ENCODE measurements at regions not wholly inside any gene's neighbourhood (a gene's known extent, or its start where the extent isn't known, plus 50 kb on each side); places are given as distances from the start of the nearest gene placed in this dataset.
"Not testable (repeated sequence)": the region's sequence is repeated elsewhere in the genome, so short reads cannot be mapped to it uniquely, and the experiment has no call there.

- no peak for DNase-seq (ENCODE audit: low spot score)
Observed at GRCh38 chr12:33589576-33590114, 150.0 kb upstream of the SYT10 start.

GRCh38 chr12:33593753-33594152 is 154.1 kb upstream of the SYT10 start:
- DNase-seq (ENCODE audit: low spot score) = no peak

GRCh38 chr12:33596061-33596460 is 156.4 kb upstream of the SYT10 start:
- DNase-seq (ENCODE audit: low spot score) = no peak

GRCh38 chr12:33596814-33597213 is 157.2 kb upstream of the SYT10 start:
- DNase-seq (ENCODE audit: low spot score) = no peak

- no peak for DNase-seq (ENCODE audit: low spot score)
Observed at GRCh38 chr12:33602515-33602914, 162.9 kb upstream of the SYT10 start.

GRCh38 chr12:33605757-33606156 is 166.1 kb upstream of the SYT10 start:
- no peak for DNase-seq (ENCODE audit: low spot score)

GRCh38 chr12:33609910-33610309 is 170.3 kb upstream of the SYT10 start:
- DNase-seq (ENCODE audit: low spot score) = no peak

- no peak for DNase-seq (ENCODE audit: low spot score)
Observed at GRCh38 chr12:33614630-33615029, 175.0 kb upstream of the SYT10 start.

GRCh38 chr12:33617218-33617617 is 177.6 kb upstream of the SYT10 start:
- no peak for DNase-seq (ENCODE audit: low spot score)

- DNase-seq (ENCODE audit: low spot score) = no peak
Observed at GRCh38 chr12:33628087-33628486, 188.5 kb upstream of the SYT10 start.

- no peak for DNase-seq (ENCODE audit: low spot score)
Observed at GRCh38 chr12:33634544-33634943, 194.9 kb upstream of the SYT10 start.

- not testable (repeated sequence) for DNase-seq (ENCODE audit: low spot score)
Observed at GRCh38 chr12:33636930-33637329, 197.3 kb upstream of the SYT10 start.

- DNase-seq (ENCODE audit: low spot score) = no peak
Observed at GRCh38 chr12:33639975-33640374, 200.4 kb upstream of the SYT10 start.

- DNase-seq (ENCODE audit: low spot score) = no peak
Observed at GRCh38 chr12:33649992-33650391, 210.4 kb upstream of the SYT10 start.

GRCh38 chr12:33650832-33651231 is 211.2 kb upstream of the SYT10 start:
- no peak for DNase-seq (ENCODE audit: low spot score)

- DNase-seq (ENCODE audit: low spot score) = no peak
Observed at GRCh38 chr12:33653362-33653761, 213.7 kb upstream of the SYT10 start.

GRCh38 chr12:33654313-33654712 is 214.7 kb upstream of the SYT10 start:
- DNase-seq (ENCODE audit: low spot score) = no peak

- no peak for DNase-seq (ENCODE audit: low spot score)
Observed at GRCh38 chr12:33663000-33663654, 223.5 kb upstream of the SYT10 start.

GRCh38 chr12:33669349-33669748 is 229.7 kb upstream of the SYT10 start:
- DNase-seq (ENCODE audit: low spot score) = no peak

GRCh38 chr12:33670284-33670683 is 230.7 kb upstream of the SYT10 start:
- no peak for DNase-seq (ENCODE audit: low spot score)

- no peak for DNase-seq (ENCODE audit: low spot score)
Observed at GRCh38 chr12:33671676-33672075, 232.1 kb upstream of the SYT10 start.

GRCh38 chr12:33672836-33673577 is 233.4 kb upstream of the SYT10 start:
- DNase-seq (ENCODE audit: low spot score) = no peak

- DNase-seq (ENCODE audit: low spot score) = no peak
Observed at GRCh38 chr12:33676866-33677265, 237.2 kb upstream of the SYT10 start.

Measured in ecto neural progenitor cell (in vitro differentiated cells).